ENCODE measurements at regions not wholly inside any gene's neighbourhood (a gene's known extent, or its start where the extent isn't known, plus 50 kb on each side); places are given as distances from the start of the nearest gene placed in this dataset.

GRCh38 chr6:105750089-105750488, 336.0 kb upstream of the PRDM1 start:
- no peak for TF ChIP-seq NANOG (IDR thresholded peaks at IDR 0.05; ENCODE audit: borderline replicate concordance)
- TF ChIP-seq CTCF (conservative IDR thresholded peaks at IDR 0.05; ENCODE audit: low read depth in 2 of 2): no peak
- TF ChIP-seq EZH2phosphoT487 (IDR thresholded peaks at IDR 0.05; ENCODE audit: unreplicated experiment): no peak
- no peak for TF ChIP-seq EZH2 (IDR thresholded peaks at IDR 0.05; ENCODE audit: low read depth, unreplicated experiment)
- TF ChIP-seq POLR2AphosphoS5 (IDR thresholded peaks at IDR 0.05; ENCODE audit: low read depth): no peak
- no peak for TF ChIP-seq REST (IDR thresholded peaks at IDR 0.05; ENCODE audit: unreplicated experiment)
- no peak for TF ChIP-seq STAT1 (IDR thresholded peaks at IDR 0.05; ENCODE audit: unreplicated experiment)
